Fibroblast of pulmonary artery (primary cell): ENCODE measurements at regions not wholly inside any gene's neighbourhood (a gene's known extent, or its start where the extent isn't known, plus 50 kb on each side); places are given as distances from the start of the nearest gene placed in this dataset.

Experiments used
- DNase-seq: peaks from one replicate; pipeline ENCODE4 v3.0.0-alpha.2; 2010; ENCODE audit warnings: low read depth
- H3K4me3 ChIP-seq: replicated peaks from 2 replicates; pipeline ENCODE4 v1.5.1; 2011; ENCODE audit warnings: low read depth, mild to moderate bottlenecking, control low read depth, low read length, moderate library complexity
- CTCF ChIP-seq: IDR thresholded peaks from 2 replicates; pipeline ENCODE4 v1.5.1; 2011; ENCODE audit warnings: mild to moderate bottlenecking, control low read depth, low read length, inconsistent platforms; ENCODE audit errors: missing control alignments

GRCh38 chr13:62879071-62879470 is 1463.4 kb upstream of the PCDH20 start:
- peak; percentile 33 for DNase-seq
- no peak for TF ChIP-seq CTCF
- H3K4me3 ChIP-seq = no peak overlapping the region

GRCh38 chr13:62875118-62875640 is 1459.5 kb upstream of the PCDH20 start:
- DNase-seq = peak; percentile 0
- no peak for TF ChIP-seq CTCF
- no peak overlapping the region for H3K4me3 ChIP-seq

- DNase-seq = no peak
- H3K4me3 ChIP-seq = no peak overlapping the region
- no peak for TF ChIP-seq CTCF
These were observed 1434.7 kb upstream of the PCDH20 start for GRCh38 chr13:62850331-62850730.

GRCh38 chr13:62847520-62847919 is 1431.9 kb upstream of the PCDH20 start:
- no peak overlapping the region for H3K4me3 ChIP-seq
- no peak for DNase-seq
- no peak for TF ChIP-seq CTCF

GRCh38 chr13:62846302-62846701 is 1430.7 kb upstream of the PCDH20 start:
- no peak overlapping the region for H3K4me3 ChIP-seq
- DNase-seq = peak; percentile 2
- TF ChIP-seq CTCF = no peak

GRCh38 chr13:62839338-62839737 is 1423.7 kb upstream of the PCDH20 start:
- DNase-seq = no peak
- no peak overlapping the region for H3K4me3 ChIP-seq
- TF ChIP-seq CTCF = no peak

- TF ChIP-seq CTCF = no peak
- H3K4me3 ChIP-seq = no peak overlapping the region
- no peak for DNase-seq
These were observed 1423.3 kb upstream of the PCDH20 start for GRCh38 chr13:62838929-62839328.
